WTC11 (cell line): ENCODE measurements at regions not wholly inside any gene's neighbourhood (a gene's known extent, or its start where the extent isn't known, plus 50 kb on each side); places are given as distances from the start of the nearest gene placed in this dataset.

Source experiments
- CREM ChIP-seq: sonication (generic); formaldehyde crosslinking; IDR thresholded peaks from 2 replicates; pipeline ENCODE4 v1.8.1; 2022; ENCODE audit warnings: mild to moderate bottlenecking, missing genetic modification reagents, moderate library complexity
- CTCF ChIP-seq: fragments of 200-600 bp; IDR thresholded peaks from 2 replicates; pipeline ENCODE4 v1.8.0; 2022; ENCODE audit warnings: antibody characterized with exemption
- E2F4 ChIP-seq: sonication (generic); formaldehyde crosslinking; IDR thresholded peaks from 2 replicates; pipeline ENCODE4 v1.8.1; 2022; ENCODE audit warnings: low read depth, mild to moderate bottlenecking, moderate library complexity, missing genetic modification reagents, borderline replicate concordance
- EMX1 ChIP-seq: fragments of 250-450 bp; sonication (Bioruptor Pico); IDR thresholded peaks from 2 replicates; pipeline ENCODE4 v1.8.0; 2021; ENCODE audit warnings: mild to moderate bottlenecking
- RORB ChIP-seq: fragments of 250-450 bp; sonication (Bioruptor Pico); IDR thresholded peaks from 2 replicates; pipeline ENCODE4 v1.9.0; 2021; ENCODE audit warnings: mild to moderate bottlenecking
- ZBTB21 ChIP-seq: sonication (generic); formaldehyde crosslinking; IDR thresholded peaks from 2 replicates; pipeline ENCODE4 v1.8.1; 2023; ENCODE audit warnings: mild to moderate bottlenecking, missing genetic modification reagents, borderline replicate concordance
- ZNF121 ChIP-seq: sonication (generic); formaldehyde crosslinking; IDR thresholded peaks from 2 replicates; pipeline ENCODE4 v1.8.0; 2023; ENCODE audit warnings: missing genetic modification reagents
- ZNF263 ChIP-seq: sonication (generic); formaldehyde crosslinking; IDR thresholded peaks from 2 replicates; pipeline ENCODE4 v1.8.1; 2022; ENCODE audit warnings: low read depth, mild to moderate bottlenecking, moderate library complexity, missing genetic modification reagents

- TF ChIP-seq ZNF121 (CRISPR knock-in tag): no peak
- TF ChIP-seq CREM (CRISPR knock-in tag): no peak
- no peak for TF ChIP-seq E2F4 (CRISPR knock-in tag)
- no peak for TF ChIP-seq CTCF
- TF ChIP-seq EMX1: no peak
- no peak for TF ChIP-seq ZNF263
- TF ChIP-seq ZBTB21 (CRISPR knock-in tag): no peak
- TF ChIP-seq RORB (CRISPR knock-in tag): no peak
Measured at GRCh38 chr10:9253121-9253520, 1198.6 kb downstream of the GATA3 start.
